HCT116 (cell line): ENCODE measurements at regions not wholly inside any gene's neighbourhood (a gene's known extent, or its start where the extent isn't known, plus 50 kb on each side); places are given as distances from the start of the nearest gene placed in this dataset.

Experiments used
- ATAC-seq: fragments of 200-7000 bp; cut with Tn5 transposase; 2 replicates; pipeline ENCODE4 v1.9.1; 2020; ENCODE audit warnings: mild to moderate bottlenecking, moderate library complexity
- BruUV-seq: library from RNA; stranded (reverse); fragments of 400-500 nt; replicated peaks from 2 replicates; lab custom pipeline; 2021; lab: Mats Ljungman, UMichigan
- CTCF ChIA-PET: fragments of 300-600 bp; sonication (Branson Sonifier 250); formaldehyde crosslinking; loops from one replicate; lab custom pipeline; 2021; ENCODE audit warnings: antibody characterized with exemption; lab: Charles Lee
- POLR2A ChIA-PET: fragments of 300-600, 350-600 bp; sonication (Branson Sonifier 250); formaldehyde crosslinking; loops from one replicate; lab custom pipeline; 2021; ENCODE audit warnings: antibody characterized with exemption; lab: Charles Lee
- RAD21 ChIA-PET, 2 experiments: fragments of 300-600 bp; sonication (Branson Sonifier 250); formaldehyde crosslinking; loops; one replicate each; lab custom pipeline; 2023; ENCODE audit warnings: low total read pairs in 2 of 2; ENCODE audit not compliant: uncharacterized antibody in 2 of 2, unreplicated experiment in 2 of 2, low non-redundant PET in 1 of 2; lab: Charles Lee
- DNase-seq: peaks from one replicate; pipeline ENCODE4 v3.0.0-alpha.2; 2010; ENCODE audit warnings: low read depth, low spot score
- H2AFZ ChIP-seq: fragments of 200-600 bp; shearing (Covaris generic), sonication (generic); 2 replicates; pipeline ENCODE4 v1.6.1; 2017; ENCODE audit warnings: low read depth, mixed run types, mixed read lengths, antibody characterized with exemption, low read length; ENCODE audit not compliant: poor library complexity, severe bottlenecking
- H3K27ac ChIP-seq: 2 replicates; pipeline ENCODE4 v1.5.1; 2012; ENCODE audit warnings: low read depth, low read length
- H3K27me3 ChIP-seq: fragments of 200-600 bp; sonication (generic); 2 replicates; pipeline ENCODE4 v1.6.1; 2016; ENCODE audit warnings: mixed run types, low read length, mixed read lengths; ENCODE audit not compliant: insufficient read depth
- H3K36me3 ChIP-seq, 2 experiments: fragments of 200-500 bp in 1 of 2; fragments of 200-600 bp in 1 of 2; sonication (Bioruptor generic) in 1 of 2; sonication (generic) in 1 of 2; 2 replicates each; pipeline versions ENCODE4 v1.5.1 to v1.6.1; 2014 to 2016; ENCODE audit warnings: low read length in 2 of 2, inconsistent platforms in 1 of 2, mixed read lengths in 1 of 2, mixed run types in 1 of 2; ENCODE audit not compliant: insufficient read depth in 2 of 2, control insufficient read depth in 1 of 2
- H3K4me1 ChIP-seq, 2 experiments: fragments of 200-600 bp in 1 of 2; sonication (generic) in 1 of 2; 2 replicates each; pipeline versions ENCODE4 v1.5.1 to v1.6.1; 2012 to 2017; ENCODE audit warnings: low read length in 2 of 2, inconsistent platforms in 1 of 2, mild to moderate bottlenecking in 1 of 2, mixed read lengths in 1 of 2, mixed run types in 1 of 2, moderate library complexity in 1 of 2; ENCODE audit not compliant: insufficient read depth in 2 of 2, control insufficient read depth in 1 of 2
- H3K4me2 ChIP-seq: fragments of 200-600 bp; sonication (generic); 2 replicates; pipeline ENCODE4 v1.6.1; 2017; ENCODE audit warnings: mixed run types, low read length, mixed read lengths
- H3K4me3 ChIP-seq, 2 experiments: fragments of 200-600 bp in 1 of 2; sonication (generic) in 1 of 2; replicated peaks in 1 of 2; 2 replicates each; pipeline ENCODE4 v1.5.1; 2011 to 2016; ENCODE audit warnings: low read length in 2 of 2, control low read depth in 1 of 2, low read depth in 1 of 2, mild to moderate bottlenecking in 1 of 2, mixed read lengths in 1 of 2, mixed run types in 1 of 2
- H3K79me2 ChIP-seq: fragments of 200-600 bp; sonication (generic); 2 replicates; pipeline ENCODE4 v1.6.1; 2017; ENCODE audit warnings: mild to moderate bottlenecking, mixed run types, low read length, moderate library complexity, mixed read lengths; ENCODE audit not compliant: insufficient read depth
- H3K9ac ChIP-seq: fragments of 200-600 bp; sonication (generic); 2 replicates; pipeline ENCODE4 v1.6.1; 2016; ENCODE audit warnings: low read length, mixed read lengths
- H3K9me2 ChIP-seq: fragments of 200-600 bp; sonication (generic), shearing (Covaris generic); 2 replicates; pipeline ENCODE4 v1.6.1; 2017; ENCODE audit warnings: mixed run types, mild to moderate bottlenecking, moderate library complexity; ENCODE audit not compliant: insufficient read depth
- H3K9me3 ChIP-seq, 2 experiments: fragments of 200-500 bp in 1 of 2; fragments of 200-600 bp in 1 of 2; sonication (Bioruptor generic) in 1 of 2; sonication (generic) in 1 of 2; 2 replicates each; pipeline ENCODE4 v1.6.1; 2014 to 2017; ENCODE audit warnings: low read length in 2 of 2, mixed read lengths in 2 of 2, inconsistent platforms in 1 of 2, low read depth in 1 of 2, mild to moderate bottlenecking in 1 of 2, mixed run types in 1 of 2, moderate library complexity in 1 of 2; ENCODE audit not compliant: control insufficient read depth in 1 of 2, insufficient read depth in 1 of 2
- H4K20me1 ChIP-seq: fragments of 200-600 bp; sonication (generic), shearing (Covaris generic); 2 replicates; pipeline ENCODE4 v1.6.1; 2017; ENCODE audit warnings: mixed run types, mild to moderate bottlenecking, moderate library complexity; ENCODE audit not compliant: insufficient read depth
- ATF3 ChIP-seq: IDR thresholded peaks from 2 replicates; pipeline ENCODE4 v1.6.1; 2012
- CEBPB ChIP-seq: IDR thresholded peaks from 2 replicates; pipeline ENCODE4 v1.6.1; 2012; ENCODE audit warnings: low read depth
- EGR1 ChIP-seq: IDR thresholded peaks from 2 replicates; pipeline ENCODE4 v1.6.1; 2012; ENCODE audit warnings: low read depth
- ELF1 ChIP-seq: IDR thresholded peaks from 2 replicates; pipeline ENCODE4 v1.6.1; 2012; ENCODE audit warnings: low read depth, borderline replicate concordance
- EZH2 ChIP-seq: fragments of 200-600 bp; sonication (generic); IDR thresholded peaks from 2 replicates; pipeline ENCODE4 v1.6.1; 2017; ENCODE audit warnings: antibody characterized with exemption, mixed run types
- EZH2phosphoT487 ChIP-seq: fragments of 200-600 bp; IDR thresholded peaks from 2 replicates; pipeline ENCODE4 v1.6.1; 2018; ENCODE audit warnings: antibody characterized with exemption, borderline replicate concordance
- FOSL1 ChIP-seq: IDR thresholded peaks from 2 replicates; pipeline ENCODE4 v1.6.1; 2012; ENCODE audit warnings: low read depth
- JUND ChIP-seq: IDR thresholded peaks from 2 replicates; pipeline ENCODE4 v1.6.1; 2012
- MAX ChIP-seq: IDR thresholded peaks from 2 replicates; pipeline ENCODE4 v1.6.1; 2012
- POLR2A ChIP-seq: IDR thresholded peaks from 2 replicates; pipeline ENCODE4 v1.7.0; 2011; ENCODE audit warnings: borderline replicate concordance; ENCODE audit not compliant: insufficient read depth, insufficient read length; ENCODE audit errors: extremely low read depth
- POLR2AphosphoS5 ChIP-seq: IDR thresholded peaks from 2 replicates; pipeline ENCODE4 v1.6.1; 2011; ENCODE audit warnings: mild to moderate bottlenecking, low read depth, low read length, moderate library complexity
- REST ChIP-seq: IDR thresholded peaks from 2 replicates; pipeline ENCODE4 v1.6.1; 2012; ENCODE audit warnings: low read depth
- SIN3A ChIP-seq: IDR thresholded peaks from 2 replicates; pipeline ENCODE4 v1.6.1; 2012; ENCODE audit warnings: low read depth
- SP1 ChIP-seq: IDR thresholded peaks from 2 replicates; pipeline ENCODE4 v1.6.1; 2012; ENCODE audit warnings: low read depth
- SRF ChIP-seq: IDR thresholded peaks from 2 replicates; pipeline ENCODE4 v1.6.1; 2012; ENCODE audit warnings: low read depth
- TCF7L2 ChIP-seq: IDR thresholded peaks from 2 replicates; pipeline ENCODE4 v1.7.0; 2011; ENCODE audit warnings: borderline replicate concordance, inconsistent platforms; ENCODE audit not compliant: insufficient read depth, insufficient read length; ENCODE audit errors: extremely low read depth
- YY1 ChIP-seq: IDR thresholded peaks from 2 replicates; pipeline ENCODE4 v1.6.1; 2011; ENCODE audit warnings: low read length, low read depth, moderate library complexity, mild to moderate bottlenecking; ENCODE audit not compliant: insufficient replicate concordance; ENCODE audit errors: extremely low read depth
- ZBTB33 ChIP-seq: IDR thresholded peaks from 2 replicates; pipeline ENCODE4 v1.6.1; 2011; ENCODE audit warnings: mild to moderate bottlenecking, low read length, moderate library complexity; ENCODE audit not compliant: insufficient replicate concordance; ENCODE audit errors: extremely low read depth
- ZFX ChIP-seq: fragments of 450-650 bp; IDR thresholded peaks from 2 replicates; pipeline ENCODE4 v1.6.1; 2017
- intact Hi-C: fragments of 100-400 bp; cut with micrococcal nuclease; formaldehyde crosslinking; loops from 2 replicates; pipeline ENCODE4 v1.10.0; 2022
- TF ChIP-seq, protein P1 (sequence below), 3 experiments: fragments of 200-600 bp in 1 of 3; sonication (generic) in 1 of 3; IDR thresholded peaks in 2 of 3; conservative IDR thresholded peaks in 1 of 3; 2 replicates each; pipeline ENCODE4 v1.5.1; 2012 to 2017; ENCODE audit warnings: low read depth in 2 of 3, low read length in 2 of 3, antibody characterized with exemption in 1 of 3, borderline replicate concordance in 1 of 3, control low read depth in 1 of 3, mild to moderate bottlenecking in 1 of 3, mixed read lengths in 1 of 3, mixed run types in 1 of 3, moderate library complexity in 1 of 3; ENCODE audit not compliant: insufficient read depth in 1 of 3

- DNase-seq = no peak
- no peaks in the 10 kb centered on the region for H3K9me3 ChIP-seq
- RAD21 ChIA-PET = no interaction called here
- POLR2A ChIA-PET = no interaction called here
- intact Hi-C loops = no loop called here
- TF ChIP-seq EZH2 (no peak), CEBPB (no peak), ATF3 (no peak), ELF1 (no peak), ZFX (no peak), SP1 (no peak), YY1 (no peak), MAX (no peak), EZH2phosphoT487 (no peak), ZBTB33 (no peak), EGR1 (no peak), TCF7L2 (no peak), SRF (no peak), JUND (no peak), POLR2A (no peak), SIN3A (no peak), POLR2AphosphoS5 (no peak), REST (no peak), FOSL1 (no peak)
- TF ChIP-seq, protein P1, sequence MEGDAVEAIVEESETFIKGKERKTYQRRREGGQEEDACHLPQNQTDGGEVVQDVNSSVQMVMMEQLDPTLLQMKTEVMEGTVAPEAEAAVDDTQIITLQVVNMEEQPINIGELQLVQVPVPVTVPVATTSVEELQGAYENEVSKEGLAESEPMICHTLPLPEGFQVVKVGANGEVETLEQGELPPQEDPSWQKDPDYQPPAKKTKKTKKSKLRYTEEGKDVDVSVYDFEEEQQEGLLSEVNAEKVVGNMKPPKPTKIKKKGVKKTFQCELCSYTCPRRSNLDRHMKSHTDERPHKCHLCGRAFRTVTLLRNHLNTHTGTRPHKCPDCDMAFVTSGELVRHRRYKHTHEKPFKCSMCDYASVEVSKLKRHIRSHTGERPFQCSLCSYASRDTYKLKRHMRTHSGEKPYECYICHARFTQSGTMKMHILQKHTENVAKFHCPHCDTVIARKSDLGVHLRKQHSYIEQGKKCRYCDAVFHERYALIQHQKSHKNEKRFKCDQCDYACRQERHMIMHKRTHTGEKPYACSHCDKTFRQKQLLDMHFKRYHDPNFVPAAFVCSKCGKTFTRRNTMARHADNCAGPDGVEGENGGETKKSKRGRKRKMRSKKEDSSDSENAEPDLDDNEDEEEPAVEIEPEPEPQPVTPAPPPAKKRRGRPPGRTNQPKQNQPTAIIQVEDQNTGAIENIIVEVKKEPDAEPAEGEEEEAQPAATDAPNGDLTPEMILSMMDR (IDR thresholded peaks at IDR 0.05 in 2 of 3, conservative IDR thresholded peaks at IDR 0.05 in 1 of 3; ENCODE audit: borderline replicate concordance in 1 of 3, insufficient read depth in 1 of 3, low read depth in 2 of 3, low read length in 2 of 3) = no peak
- TF ChIP-seq, all 23 proteins: peak for 0
- CTCF ChIA-PET = no interaction called here
- Histone ChIP-seq H3K4me2 (no peak overlapping the region), H3K4me1 (no peaks in the 10 kb centered on the region), H3K27ac (no peak overlapping the region), H4K20me1 (no peaks in the 10 kb centered on the region), H2AFZ (no peak overlapping the region), H3K9me2 (no peaks in the 10 kb centered on the region), H3K9ac (no peak overlapping the region), H3K4me3 (no peak overlapping the region), H3K79me2 (no peaks in the 10 kb centered on the region), H3K36me3 (no peaks in the 10 kb centered on the region), H3K27me3 (no peaks in the 10 kb centered on the region)
- no TSS peak for BruUV-seq
- no peak for ATAC-seq
Observed at GRCh38 chr5:6909901-6910300, 196.7 kb downstream of the TENT4A start.
